Loucy (cell line): ENCODE measurements at regions not wholly inside any gene's neighbourhood (a gene's known extent, or its start where the extent isn't known, plus 50 kb on each side); places are given as distances from the start of the nearest gene placed in this dataset.

Source experiments
- H2AFZ ChIP-seq: fragments of 200-600 bp; sonication (generic); 2 replicates; pipeline ENCODE4 v1.6.0; 2016; ENCODE audit warnings: antibody characterized with exemption, mild to moderate bottlenecking, low read length, moderate library complexity
- H3F3A ChIP-seq: fragments of 200-600 bp; 2 replicates; pipeline ENCODE4 v1.6.0; 2016; ENCODE audit warnings: antibody characterized with exemption, low read depth, mild to moderate bottlenecking
- H3K27me3 ChIP-seq: fragments of 200-600 bp; sonication (generic); 2 replicates; pipeline ENCODE4 v1.6.1; 2014; ENCODE audit warnings: low read length, mild to moderate bottlenecking; ENCODE audit not compliant: insufficient read depth, poor library complexity, severe bottlenecking
- H3K36me3 ChIP-seq: fragments of 200-600 bp; sonication (generic); 2 replicates; pipeline ENCODE4 v1.6.1; 2016; ENCODE audit warnings: low read length; ENCODE audit not compliant: insufficient read depth
- H3K4me1 ChIP-seq: fragments of 200-600 bp; sonication (generic); 2 replicates; pipeline ENCODE4 v1.5.1; 2014; ENCODE audit warnings: low read length, mild to moderate bottlenecking; ENCODE audit not compliant: insufficient read depth, poor library complexity, severe bottlenecking
- H3K4me2 ChIP-seq: fragments of 200-600 bp; sonication (generic); 2 replicates; pipeline ENCODE4 v1.6.0; 2014; ENCODE audit warnings: antibody characterized with exemption, low read length, low read depth, mild to moderate bottlenecking; ENCODE audit not compliant: poor library complexity, severe bottlenecking
- H3K4me3 ChIP-seq: fragments of 200-600 bp; sonication (generic); 2 replicates; pipeline ENCODE4 v1.5.1; 2014; ENCODE audit warnings: low read length, mild to moderate bottlenecking, mixed read lengths; ENCODE audit not compliant: poor library complexity, severe bottlenecking
- H3K79me2 ChIP-seq: fragments of 200-600 bp; sonication (generic); 2 replicates; pipeline ENCODE4 v1.6.1; 2014; ENCODE audit warnings: low read length; ENCODE audit not compliant: insufficient read depth
- H3K9ac ChIP-seq: fragments of 200-600 bp; sonication (generic); 2 replicates; pipeline ENCODE4 v1.6.0; 2014; ENCODE audit warnings: mild to moderate bottlenecking, low read depth, low read length, moderate library complexity; ENCODE audit not compliant: poor library complexity, severe bottlenecking
- H3K9me2 ChIP-seq: fragments of 200-600 bp; sonication (generic); replicated peaks from 2 replicates; pipeline ENCODE4 v1.6.1; 2016; ENCODE audit warnings: low read depth, low read length, mixed read lengths
- H3K9me3 ChIP-seq: fragments of 200-600 bp; sonication (generic); 2 replicates; pipeline ENCODE4 v1.6.1; 2014; ENCODE audit warnings: mild to moderate bottlenecking, antibody characterized with exemption, low read length, low read depth; ENCODE audit not compliant: insufficient read depth
- H4K20me1 ChIP-seq: fragments of 200-600 bp; sonication (generic); 2 replicates; pipeline ENCODE4 v1.6.0; 2014; ENCODE audit warnings: antibody characterized with exemption, low read length, mild to moderate bottlenecking; ENCODE audit not compliant: insufficient read depth, poor library complexity, severe bottlenecking
- CTCF ChIP-seq: fragments of 200-600 bp; sonication (generic); conservative IDR thresholded peaks from 2 replicates; pipeline ENCODE4 v1.5.1; 2014; ENCODE audit warnings: mild to moderate bottlenecking, antibody characterized with exemption, low read length
- EZH2phosphoT487 ChIP-seq: fragments of 200-600 bp; IDR thresholded peaks from 2 replicates; pipeline ENCODE4 v1.6.1; 2018; ENCODE audit warnings: antibody characterized with exemption, mild to moderate bottlenecking, moderate library complexity, borderline replicate concordance

- Histone ChIP-seq H3K79me2 (no peaks in the 10 kb centered on the region), H3K4me3 (no peak overlapping the region), H3K36me3 (no peaks in the 10 kb centered on the region), H3K9me2 (no peaks in the 10 kb centered on the region), H3F3A (no peaks in the 10 kb centered on the region), H2AFZ (no peak overlapping the region), H3K9me3 (no peaks in the 10 kb centered on the region), H3K9ac (no peak overlapping the region), H3K4me1 (no peaks in the 10 kb centered on the region), H3K4me2 (no peak overlapping the region), H4K20me1 (no peaks in the 10 kb centered on the region), H3K27me3 (no peaks in the 10 kb centered on the region)
- TF ChIP-seq EZH2phosphoT487 (no peak), CTCF (no peak)
Measured at GRCh38 chr2:64359171-64359891, 94.6 kb upstream of the LGALSL start.

GRCh38 chr2:64359892-64360657, 93.9 kb upstream of the LGALSL start:
- Histone ChIP-seq H3K36me3 (no peaks in the 10 kb centered on the region), H3K9me3 (no peaks in the 10 kb centered on the region), H3K9me2 (no peaks in the 10 kb centered on the region), H4K20me1 (no peaks in the 10 kb centered on the region), H3F3A (no peaks in the 10 kb centered on the region), H3K4me1 (no peaks in the 10 kb centered on the region), H3K9ac (no peak overlapping the region), H3K27me3 (no peaks in the 10 kb centered on the region), H2AFZ (no peak overlapping the region), H3K4me3 (no peak overlapping the region), H3K4me2 (no peak overlapping the region), H3K79me2 (no peaks in the 10 kb centered on the region)
- TF ChIP-seq CTCF (no peak), EZH2phosphoT487 (no peak)

- Histone ChIP-seq H3K4me3 (no peak overlapping the region), H3F3A (no peaks in the 10 kb centered on the region), H3K4me1 (no peaks in the 10 kb centered on the region), H3K9me3 (no peaks in the 10 kb centered on the region), H4K20me1 (no peaks in the 10 kb centered on the region), H3K27me3 (no peaks in the 10 kb centered on the region), H3K9me2 (no peaks in the 10 kb centered on the region), H3K9ac (no peak overlapping the region), H3K36me3 (no peaks in the 10 kb centered on the region), H3K79me2 (no peaks in the 10 kb centered on the region), H2AFZ (no peak overlapping the region), H3K4me2 (no peak overlapping the region)
- TF ChIP-seq CTCF (no peak), EZH2phosphoT487 (no peak)
Measured at GRCh38 chr2:64361151-64361938, 92.6 kb upstream of the LGALSL start.
